SK-MEL-5 (cell line): ENCODE measurements at regions not wholly inside any gene's neighbourhood (a gene's known extent, or its start where the extent isn't known, plus 50 kb on each side); places are given as distances from the start of the nearest gene placed in this dataset.

Source experiments
- DNase-seq: peaks from one replicate; pipeline ENCODE4 v3.0.0-alpha.2; 2016; ENCODE audit warnings: low read depth, low spot score
- in situ Hi-C: cut with HindIII; loops from 2 replicates; pipeline ENCODE4 v1.10.0; 2016; ENCODE audit warnings: low sequenced_read_pairs, high pct_unique_total_duplicates, low pct_unique_long_range_greater_than_20kb

DNA sequence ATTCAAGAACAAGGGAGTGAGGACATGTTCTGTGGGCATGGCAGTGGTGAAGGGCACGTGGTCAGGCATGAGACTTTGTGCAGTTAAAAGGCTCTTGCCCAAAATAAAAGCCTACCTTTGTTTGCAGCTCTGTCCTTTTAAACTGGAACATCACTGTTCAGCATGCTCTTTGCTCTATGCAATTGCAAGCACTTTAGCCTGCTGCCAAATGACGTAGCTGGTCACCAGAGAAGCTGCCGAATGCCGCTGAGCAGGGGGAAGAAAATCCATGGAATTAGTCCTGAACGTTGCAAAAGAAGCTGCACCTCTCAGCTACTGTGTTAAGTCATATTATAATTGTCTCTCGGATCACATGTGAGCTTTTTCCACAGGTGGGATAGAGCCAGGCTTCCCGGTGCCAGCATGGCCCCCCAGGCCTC, 176.3 kb upstream of the DIO2 start:
- DNase-seq = peak; percentile 93
- in situ Hi-C loops = no loop called here

DNA sequence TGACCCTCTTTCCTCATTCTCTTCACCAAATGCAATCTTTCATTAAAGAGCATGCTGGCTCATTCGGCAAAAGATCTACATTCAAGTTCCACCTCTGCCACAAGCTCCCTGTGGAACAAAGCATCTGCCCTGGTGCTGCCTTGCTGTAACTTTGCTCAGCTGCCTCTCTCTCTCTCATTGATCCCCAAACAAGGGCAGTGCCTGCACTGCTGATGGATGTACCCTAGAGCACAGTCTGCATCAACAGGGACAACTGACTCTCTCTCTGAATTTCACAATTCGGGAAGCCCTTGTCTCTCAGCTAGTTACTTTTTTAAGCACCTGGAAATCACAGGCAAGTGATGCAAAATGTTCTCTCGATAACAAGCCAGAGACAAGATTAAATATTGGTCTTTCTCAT, 174.0 kb upstream of the DIO2 start:
- DNase-seq = no peak
- in situ Hi-C loops = no loop called here

DNA sequence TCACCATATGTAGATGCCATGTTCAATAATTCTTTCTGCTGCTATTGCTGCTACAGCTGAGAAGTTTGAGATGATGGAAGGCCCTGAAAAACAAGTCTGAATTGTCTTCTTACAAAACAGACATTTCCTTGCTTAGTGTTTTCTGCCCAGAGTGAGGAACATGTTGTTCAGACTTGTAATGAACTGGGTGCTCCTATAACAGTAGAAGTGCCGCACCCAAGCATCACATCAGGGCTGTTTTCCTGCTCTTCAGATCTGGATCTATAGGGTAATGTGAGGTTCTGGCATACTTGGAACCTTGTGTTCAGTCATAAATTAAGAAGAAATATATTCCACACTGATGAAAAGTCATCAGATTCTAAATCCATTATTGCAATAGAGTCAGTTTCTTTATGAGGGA, 171.9 kb upstream of the DIO2 start:
- in situ Hi-C loops = no loop called here
- DNase-seq = no peak

DNA sequence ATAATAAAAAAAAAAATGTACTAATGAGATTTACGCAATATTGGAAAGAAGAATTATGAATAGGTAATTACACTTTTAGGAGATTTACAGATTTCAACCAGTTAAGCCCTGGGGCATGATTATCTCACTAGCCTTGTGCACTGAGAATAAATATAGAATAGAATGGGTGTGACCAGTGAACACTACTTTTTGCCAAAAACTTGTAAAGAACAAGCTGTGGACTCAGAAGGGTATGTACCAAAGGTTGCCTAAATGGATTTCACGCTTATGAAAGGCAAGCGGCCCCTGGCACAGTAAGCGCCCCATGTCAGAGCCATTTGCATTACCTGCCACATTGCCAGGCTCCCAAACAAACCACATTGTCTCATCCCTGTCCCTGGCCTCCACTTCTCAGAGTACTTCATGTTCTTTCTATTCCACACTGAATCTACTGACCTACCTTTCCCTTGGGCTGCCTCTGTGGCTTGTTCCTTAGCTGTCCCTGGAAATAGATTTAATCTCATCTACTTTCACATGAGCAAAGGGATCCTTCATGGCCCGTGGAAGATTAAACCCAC, 170.6 kb upstream of the DIO2 start:
- no peak for DNase-seq
- in situ Hi-C loops = no loop called here

DNA sequence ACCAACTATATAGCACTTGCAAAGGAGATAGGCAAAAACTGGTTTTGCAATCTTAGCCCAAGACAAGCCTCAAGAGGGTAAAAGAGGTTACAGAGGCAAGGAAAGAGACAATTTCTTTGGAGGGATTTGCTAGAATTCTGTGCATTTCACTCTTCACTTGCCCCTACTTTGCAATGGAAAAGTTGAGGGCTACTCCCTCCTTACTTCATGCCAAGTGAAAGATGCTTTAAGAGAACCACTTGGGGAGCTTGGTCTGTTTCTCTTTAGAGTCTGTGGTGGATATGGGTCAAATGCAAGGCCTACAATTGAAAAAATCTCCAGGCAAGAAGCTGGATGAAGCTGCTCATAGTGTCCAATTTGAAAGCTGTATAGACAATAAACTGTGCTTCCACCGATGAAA, 167.7 kb upstream of the DIO2 start:
- no peak for DNase-seq
- in situ Hi-C loops = no loop called here

DNA sequence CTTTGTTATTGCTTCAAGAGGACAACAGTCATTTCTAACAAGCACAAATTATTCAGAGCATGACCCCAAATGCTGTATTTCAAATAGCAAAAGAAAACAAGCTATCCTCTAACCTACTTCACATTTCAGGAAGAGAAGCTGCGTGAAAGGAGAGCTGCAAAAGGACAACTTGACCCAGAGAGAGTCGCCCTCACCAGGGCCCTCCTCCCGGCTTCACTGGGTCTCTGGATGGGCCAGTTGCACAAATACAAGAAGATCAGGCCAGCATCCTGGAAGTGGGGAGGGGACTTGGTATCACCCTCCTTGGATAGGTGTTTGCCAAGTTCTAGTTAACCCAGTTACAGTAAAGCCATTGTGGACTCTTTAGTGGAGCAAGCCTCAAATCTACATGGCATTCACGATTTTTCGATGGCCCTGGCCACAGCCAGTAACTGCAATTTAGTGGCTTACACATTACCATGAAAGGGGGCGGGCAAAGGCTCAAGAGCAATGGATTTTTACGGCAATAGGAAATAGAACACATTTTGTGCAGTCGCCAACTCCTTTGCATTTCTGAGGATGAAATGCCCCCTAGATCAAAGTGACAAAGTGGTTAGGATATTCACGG, 166.9 kb upstream of the DIO2 start:
- DNase-seq = no peak
- in situ Hi-C loops = no loop called here

DNA sequence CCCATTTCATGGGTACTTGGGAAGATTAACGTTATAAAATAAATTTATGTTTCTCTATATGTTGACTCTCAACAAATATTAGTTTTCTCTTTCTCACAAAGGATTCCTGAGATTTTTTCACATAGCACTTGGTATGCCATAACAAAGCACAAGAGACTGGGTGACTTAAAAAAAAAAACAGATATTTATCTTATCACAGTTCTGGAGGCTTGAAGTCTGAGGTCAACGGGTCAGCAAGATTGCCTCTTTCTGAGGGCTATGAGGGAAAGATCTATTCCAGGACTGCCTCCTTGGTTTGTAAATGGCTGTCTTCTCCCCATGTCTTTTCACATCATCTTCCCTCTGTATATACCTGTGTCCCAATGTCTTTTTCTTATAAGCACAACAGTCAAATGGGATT, 153.5 kb upstream of the DIO2 start:
- DNase-seq = no peak
- in situ Hi-C loops = no loop called here

DNA sequence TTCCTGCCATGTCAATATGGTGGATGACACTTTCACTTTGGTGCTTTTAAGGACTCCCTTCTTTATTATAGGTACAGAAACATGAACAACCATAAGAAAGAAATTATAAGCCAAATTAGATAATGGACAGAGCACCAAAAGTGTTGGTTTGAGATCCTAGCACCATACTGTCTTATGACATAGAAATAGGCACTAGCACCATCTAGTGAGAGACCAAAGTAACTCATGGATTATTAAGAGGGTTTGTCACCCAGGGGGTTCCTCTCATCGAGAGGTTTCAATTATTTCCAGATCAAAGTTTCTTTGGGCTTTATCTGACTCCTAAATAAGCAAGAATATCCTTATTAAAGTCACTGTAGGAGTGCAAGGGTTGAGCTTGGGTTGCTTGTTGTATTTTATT, 153.0 kb upstream of the DIO2 start:
- DNase-seq = peak; percentile 56
- in situ Hi-C loops = no loop called here

DNA sequence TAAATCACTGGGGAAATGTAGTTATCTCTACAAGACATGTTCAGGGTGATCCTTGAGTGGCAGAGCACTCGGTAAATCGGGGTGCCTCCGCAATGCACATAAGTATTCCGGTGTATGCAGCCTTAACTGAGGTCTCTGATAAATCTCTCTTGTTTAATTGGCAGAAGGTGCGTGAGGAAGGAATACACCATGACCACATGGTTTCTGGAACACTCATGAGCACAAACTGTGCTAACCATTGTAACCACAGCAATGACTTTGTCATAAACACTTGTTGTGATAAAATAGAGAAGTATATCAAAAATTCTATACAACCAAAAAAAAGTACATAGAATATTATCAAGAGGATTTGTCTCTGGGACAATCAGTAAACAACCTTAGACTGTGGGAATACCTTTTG, 146.8 kb upstream of the DIO2 start:
- DNase-seq = no peak
- in situ Hi-C loops = no loop called here

DNA sequence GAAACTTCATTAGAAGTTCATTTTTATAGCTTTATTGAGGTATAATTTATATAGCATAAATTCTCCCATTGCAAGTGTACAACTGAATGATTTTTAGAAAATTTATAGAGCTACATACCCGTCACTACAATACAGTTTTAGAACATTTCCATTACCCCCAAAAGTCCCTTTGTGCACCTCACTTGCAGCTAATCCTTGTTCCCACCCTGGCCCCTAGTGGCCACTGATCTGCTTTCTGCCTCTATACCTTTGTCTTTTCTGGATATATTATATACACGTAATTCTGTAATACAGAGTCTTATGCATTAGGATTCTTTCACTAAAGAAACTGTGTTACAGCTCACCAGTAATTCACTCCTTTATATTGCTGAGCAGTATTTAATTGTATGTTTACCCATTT, 145.1 kb upstream of the DIO2 start:
- in situ Hi-C loops = no loop called here
- peak; percentile 37 for DNase-seq

DNA sequence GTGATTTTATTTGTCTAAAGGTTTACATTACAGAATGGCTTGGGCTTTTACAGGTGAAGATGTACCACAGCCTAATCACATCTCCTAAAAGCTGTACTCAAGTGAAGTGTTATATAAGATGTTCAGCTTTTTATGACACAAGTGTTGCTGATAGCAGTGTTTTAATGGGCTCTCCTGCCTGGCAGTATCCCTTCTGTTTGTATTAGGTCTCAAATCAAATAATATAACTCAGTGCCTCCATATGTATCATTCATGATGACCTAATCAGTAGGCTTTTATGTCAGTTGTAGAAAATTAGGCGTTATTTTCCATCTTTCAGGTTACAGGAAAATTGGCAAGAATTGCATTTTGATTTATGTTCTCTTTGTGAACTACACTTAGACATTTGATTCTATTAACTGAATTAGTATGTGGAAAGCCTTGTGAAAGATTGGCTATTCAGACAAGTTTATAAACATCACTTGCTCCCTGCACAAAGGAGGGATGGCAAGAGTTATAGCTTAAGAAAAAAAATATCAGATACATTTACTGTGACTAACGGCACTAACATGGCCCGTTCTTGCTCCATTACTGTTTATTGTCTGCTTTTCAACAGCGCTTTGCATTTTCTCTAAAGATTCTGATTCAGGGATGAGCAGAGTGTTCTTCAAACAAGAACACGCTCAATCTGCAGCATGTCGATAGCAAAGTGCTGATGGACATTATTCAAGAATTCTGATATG, 143.7 kb upstream of the DIO2 start:
- in situ Hi-C loops = no loop called here
- no peak for DNase-seq

DNA sequence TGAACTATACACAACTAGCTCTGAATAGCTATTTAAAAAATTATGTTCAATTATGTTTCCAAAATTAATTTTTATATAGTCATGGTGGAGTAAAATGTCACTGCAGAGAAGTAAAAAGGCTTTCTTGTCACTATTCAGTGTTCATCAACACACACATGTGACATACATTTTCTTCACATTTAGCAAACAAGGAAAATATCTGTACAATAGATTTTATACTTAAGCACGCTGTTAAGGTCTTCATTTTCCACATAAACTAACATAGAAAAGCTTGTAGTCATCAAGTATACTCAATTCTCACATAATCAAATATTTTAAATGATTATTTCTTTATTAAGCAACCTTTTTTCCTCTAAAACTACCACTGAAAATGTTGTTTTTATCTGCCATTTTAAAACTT, 141.2 kb upstream of the DIO2 start:
- in situ Hi-C loops = no loop called here
- no peak for DNase-seq

DNA sequence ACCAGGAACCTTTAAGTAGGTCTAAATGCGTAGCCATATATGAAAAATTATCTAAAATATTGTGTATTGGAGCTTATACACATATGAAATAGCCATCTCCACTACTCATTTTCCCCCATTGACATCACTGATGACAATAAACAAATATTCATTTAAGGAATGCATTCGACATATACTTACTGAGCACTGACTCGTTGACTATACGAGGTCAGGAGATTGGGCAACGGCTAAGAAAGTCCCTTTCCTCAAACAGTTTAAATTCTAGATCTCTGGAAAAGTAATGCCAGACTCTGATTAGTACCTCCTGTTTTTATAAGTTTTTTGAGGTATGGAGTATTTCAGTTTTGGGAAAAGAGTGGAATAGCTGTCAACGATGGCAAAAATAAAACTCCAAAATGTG, 139.4 kb upstream of the DIO2 start:
- in situ Hi-C loops = no loop called here
- no peak for DNase-seq

DNA sequence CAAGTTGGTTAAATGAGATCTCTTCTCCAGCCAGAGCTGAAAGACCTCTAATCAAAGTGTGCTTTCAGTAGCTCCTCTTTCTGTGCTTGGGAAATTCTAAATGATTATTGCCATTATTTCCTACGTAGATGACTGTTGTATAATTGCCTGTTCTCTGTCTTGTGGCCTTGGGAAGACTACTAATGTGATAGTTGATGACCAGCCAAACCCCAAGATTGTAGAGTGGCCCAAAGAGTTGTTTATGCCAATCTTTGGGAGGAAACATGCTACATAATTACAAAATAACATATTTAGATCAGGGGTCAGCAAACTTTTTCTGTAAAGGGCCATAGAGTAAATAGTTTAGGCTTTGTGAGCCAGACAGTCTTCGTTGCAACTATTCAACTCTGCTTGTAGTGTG, 135.1 kb upstream of the DIO2 start:
- in situ Hi-C loops = no loop called here
- no peak for DNase-seq

DNA sequence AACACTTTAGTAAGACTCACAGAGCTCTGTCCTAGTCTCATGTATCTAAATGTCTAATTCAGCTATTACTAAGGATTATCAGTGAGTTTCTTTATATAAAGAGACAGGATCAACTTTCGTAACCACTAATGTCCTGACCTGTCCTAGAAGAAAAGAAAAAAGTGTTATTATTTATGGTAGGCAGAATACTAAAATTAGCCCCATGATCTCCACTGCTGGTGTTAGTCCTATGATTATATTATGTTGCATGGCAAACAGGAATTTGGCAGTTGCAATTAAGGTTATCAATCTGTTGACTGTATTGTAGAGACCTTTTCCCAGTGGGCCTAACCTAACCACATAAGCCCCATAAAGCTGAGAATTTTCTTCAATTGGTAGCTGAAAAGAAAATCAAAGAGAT, 132.9 kb upstream of the DIO2 start:
- DNase-seq = no peak
- in situ Hi-C loops = no loop called here

DNA sequence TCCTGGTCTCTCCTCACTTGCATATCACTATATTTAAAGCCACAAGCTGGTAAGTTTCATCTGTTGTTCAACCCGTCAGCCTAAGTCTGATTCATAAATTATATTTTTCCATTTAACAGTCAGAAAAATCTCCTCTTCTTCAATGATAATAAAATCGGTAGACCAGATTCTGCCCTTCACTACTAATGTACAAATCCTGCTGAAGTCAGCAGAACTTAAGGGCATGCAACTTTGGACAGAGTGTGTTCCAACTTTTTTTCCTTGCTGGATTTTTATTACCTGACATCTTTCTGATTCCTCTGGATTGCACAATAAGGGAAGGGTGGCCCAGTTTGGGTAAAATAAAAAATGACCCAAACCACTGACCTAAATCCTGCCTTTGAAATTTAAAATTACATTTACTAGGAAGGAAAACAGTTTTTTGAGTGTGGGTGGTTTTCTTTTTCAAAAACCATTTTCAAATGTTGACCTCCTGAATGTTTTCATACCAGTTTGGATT, 125.4 kb upstream of the DIO2 start:
- in situ Hi-C loops = no loop called here
- no peak for DNase-seq

DNA sequence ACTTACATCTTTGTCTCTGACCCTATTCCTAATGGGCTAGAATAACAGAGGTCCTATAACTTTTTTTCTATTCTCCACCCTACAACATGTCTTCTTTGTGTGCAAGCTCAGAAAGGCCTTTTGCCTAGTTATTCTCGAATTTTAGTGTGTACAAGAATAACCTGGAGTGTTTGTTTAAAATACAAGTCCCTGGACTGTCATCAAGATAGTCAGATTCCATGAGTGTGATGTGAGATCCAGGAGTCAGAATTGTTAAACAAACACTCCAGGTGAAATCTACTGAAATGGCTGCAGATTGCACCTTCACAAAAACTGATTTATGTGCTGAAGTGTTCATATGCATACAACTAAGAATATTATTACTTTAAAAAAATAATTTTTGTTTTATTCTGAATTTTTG, 114.4 kb upstream of the DIO2 start:
- in situ Hi-C loops = no loop called here
- no peak for DNase-seq

DNA sequence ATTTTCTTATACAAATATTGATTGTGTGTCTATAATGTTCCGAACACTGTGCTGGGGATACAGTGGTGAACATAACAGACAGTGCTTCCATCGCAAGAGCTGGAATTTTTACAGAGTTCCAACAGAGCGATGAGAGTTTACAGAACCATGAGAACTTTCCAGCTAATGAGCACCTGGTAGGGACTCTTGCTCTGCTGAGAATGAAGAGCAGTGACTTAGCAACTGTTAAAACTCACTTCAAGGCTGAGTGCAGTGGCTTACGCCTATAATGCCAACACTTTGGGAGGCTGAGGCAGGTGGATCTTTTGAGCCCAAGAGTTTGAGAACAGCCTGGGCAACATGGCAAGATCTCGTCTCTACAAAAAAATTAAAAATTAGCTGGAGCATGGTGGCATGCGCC, 113.8 kb upstream of the DIO2 start:
- no peak for DNase-seq
- in situ Hi-C loops = no loop called here

DNA sequence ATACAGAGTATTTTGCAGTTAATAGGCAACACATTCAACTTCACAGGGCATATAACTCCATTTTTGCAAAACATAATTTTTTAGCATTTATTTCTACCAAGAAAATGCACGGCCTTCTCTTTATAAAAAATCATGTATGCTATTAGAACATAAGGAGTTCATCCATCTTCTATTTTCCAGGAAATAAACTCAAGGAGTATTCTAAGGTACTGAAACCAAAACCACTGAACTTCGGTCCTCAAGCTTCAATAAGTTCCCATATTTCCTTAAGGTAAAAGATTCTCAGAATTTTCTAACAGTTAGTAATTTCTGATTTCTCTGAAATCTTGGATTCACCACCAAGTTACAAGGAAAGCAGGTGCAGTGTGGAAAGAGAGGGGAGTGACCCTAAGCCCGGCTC, 113.3 kb upstream of the DIO2 start:
- in situ Hi-C loops = no loop called here
- no peak for DNase-seq
